H1 (cell line): ENCODE measurements at regions not wholly inside any gene's neighbourhood (a gene's known extent, or its start where the extent isn't known, plus 50 kb on each side); places are given as distances from the start of the nearest gene placed in this dataset.

ENCODE experiments used
- ATF3 ChIP-seq: IDR thresholded peaks from 2 replicates; pipeline ENCODE4 v1.6.1; 2011; ENCODE audit warnings: low read depth, mild to moderate bottlenecking, low read length; ENCODE audit not compliant: insufficient read depth
- BCL11A ChIP-seq, 2 experiments: IDR thresholded peaks; one replicate each; pipeline ENCODE4 v1.6.1; 2011; ENCODE audit warnings: low read depth in 2 of 2, low read length in 2 of 2, mild to moderate bottlenecking in 2 of 2
- CHD7 ChIP-seq: fragments of 300-600 bp; sonication (generic); IDR thresholded peaks from 2 replicates; pipeline ENCODE4 v1.7.1; 2012; ENCODE audit warnings: low read length, moderate library complexity, mild to moderate bottlenecking, inconsistent platforms; ENCODE audit not compliant: insufficient replicate concordance
- CTCF ChIP-seq, 3 experiments: IDR thresholded peaks; 1 replicate in 2 of 3; 2 replicates in 1 of 3; pipeline versions ENCODE4 v1.5.1 to v1.6.1; 2011; ENCODE audit warnings: low read length in 3 of 3, mild to moderate bottlenecking in 3 of 3, inconsistent platforms in 2 of 3, low read depth in 1 of 3, moderate library complexity in 1 of 3; ENCODE audit not compliant: insufficient read depth in 1 of 3; ENCODE audit errors: control extremely low read depth in 1 of 3
- HDAC6 ChIP-seq: IDR thresholded peaks from one replicate; pipeline ENCODE4 v1.7.1; 2012; ENCODE audit warnings: low read depth, mild to moderate bottlenecking, inconsistent platforms, low read length, moderate library complexity
- MAX ChIP-seq: IDR thresholded peaks from 2 replicates; pipeline ENCODE4 v1.6.1; 2012; ENCODE audit warnings: inconsistent platforms
- POLR2A ChIP-seq, 2 experiments: IDR thresholded peaks; 1 replicate in 1 of 2; 2 replicates in 1 of 2; pipeline ENCODE4 v1.6.1; 2011; ENCODE audit warnings: low read depth in 2 of 2, low read length in 2 of 2, mild to moderate bottlenecking in 2 of 2; ENCODE audit errors: control extremely low read depth in 1 of 2
- POLR2AphosphoS5 ChIP-seq: IDR thresholded peaks from 2 replicates; pipeline ENCODE4 v1.6.1; 2011; ENCODE audit warnings: low read depth, low read length
- POU5F1 ChIP-seq: IDR thresholded peaks from 2 replicates; pipeline ENCODE4 v1.6.1; 2011; ENCODE audit warnings: low read depth, mild to moderate bottlenecking, low read length, moderate library complexity
- RNF2 ChIP-seq: fragments of 200-900, 300-1000 bp; sonication (generic); IDR thresholded peaks from 2 replicates; pipeline ENCODE4 v1.7.1; 2016; ENCODE audit warnings: borderline replicate concordance, low read depth, mild to moderate bottlenecking, antibody characterized with exemption, low read length; ENCODE audit not compliant: poor library complexity, severe bottlenecking; ENCODE audit errors: missing control alignments
- RXRA ChIP-seq: IDR thresholded peaks from 2 replicates; pipeline ENCODE4 v1.6.1; 2011; ENCODE audit warnings: low read depth, mild to moderate bottlenecking, low read length, moderate library complexity; ENCODE audit not compliant: insufficient read depth
- SP1 ChIP-seq: IDR thresholded peaks from 2 replicates; pipeline ENCODE4 v1.6.1; 2011; ENCODE audit warnings: low read depth, low read length
- YY1 ChIP-seq: IDR thresholded peaks from 2 replicates; pipeline ENCODE4 v1.6.1; 2011; ENCODE audit warnings: low read depth, mild to moderate bottlenecking, low read length
- ZNF274 ChIP-seq: IDR thresholded peaks from 2 replicates; pipeline ENCODE4 v1.7.0; 2012; ENCODE audit warnings: low read length, borderline replicate concordance; ENCODE audit errors: extremely low read depth

- TF ChIP-seq YY1 (no peak), CTCF (IDR thresholded peaks at IDR 0.05; ENCODE audit: control extremely low read depth in 1 of 3, insufficient read depth in 1 of 3, low read depth in 1 of 3, low read length in 3 of 3) (no peak), RXRA (no peak), BCL11A (IDR thresholded peaks at IDR 0.05; ENCODE audit: low read depth in 2 of 2, low read length in 2 of 2) (no peak), HDAC6 (no peak), POLR2AphosphoS5 (no peak), RNF2 (no peak), SP1 (no peak), CHD7 (no peak), ATF3 (no peak), ZNF274 (no peak), MAX (no peak), POLR2A (IDR thresholded peaks at IDR 0.05; ENCODE audit: control extremely low read depth in 1 of 2, low read depth in 2 of 2, low read length in 2 of 2) (no peak), POU5F1 (no peak)
Observed at GRCh38 chr6:47427680-47428079, 49.9 kb upstream of the CD2AP start.
